GM18861 (cell line): ENCODE measurements at regions not wholly inside any gene's neighbourhood (a gene's known extent, or its start where the extent isn't known, plus 50 kb on each side); places are given as distances from the start of the nearest gene placed in this dataset.
"Not testable (repeated sequence)": the region's sequence is repeated elsewhere in the genome, so short reads cannot be mapped to it uniquely, and the experiment has no call there.

ENCODE experiments used
- ATAC-seq: cut with Tn5 transposase; IDR thresholded peaks from one replicate; pipeline ENCODE4 v1.9.1; 2021; ENCODE audit not compliant: unreplicated experiment

DNA sequence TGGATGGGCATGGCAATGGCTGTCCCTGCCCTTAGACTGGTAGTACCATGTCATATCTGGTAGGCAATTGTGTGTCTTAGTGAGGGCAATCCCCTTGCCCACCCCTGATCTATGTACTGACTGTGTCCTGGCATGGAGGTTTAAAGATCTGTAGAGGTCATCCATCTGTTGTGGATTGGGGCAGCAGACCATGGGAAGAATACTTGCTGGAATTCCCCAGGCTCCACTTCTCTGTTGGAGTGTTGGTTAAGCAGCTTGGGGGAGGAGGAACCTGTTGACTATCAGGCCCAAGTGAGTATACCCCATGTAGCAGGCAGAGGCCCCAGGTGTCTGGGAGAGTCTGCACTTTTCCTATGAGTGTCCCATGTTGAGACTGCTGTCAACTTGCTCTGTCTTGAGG is 246.7 kb upstream of the DIPK2B start:
- ATAC-seq: no peak

DNA sequence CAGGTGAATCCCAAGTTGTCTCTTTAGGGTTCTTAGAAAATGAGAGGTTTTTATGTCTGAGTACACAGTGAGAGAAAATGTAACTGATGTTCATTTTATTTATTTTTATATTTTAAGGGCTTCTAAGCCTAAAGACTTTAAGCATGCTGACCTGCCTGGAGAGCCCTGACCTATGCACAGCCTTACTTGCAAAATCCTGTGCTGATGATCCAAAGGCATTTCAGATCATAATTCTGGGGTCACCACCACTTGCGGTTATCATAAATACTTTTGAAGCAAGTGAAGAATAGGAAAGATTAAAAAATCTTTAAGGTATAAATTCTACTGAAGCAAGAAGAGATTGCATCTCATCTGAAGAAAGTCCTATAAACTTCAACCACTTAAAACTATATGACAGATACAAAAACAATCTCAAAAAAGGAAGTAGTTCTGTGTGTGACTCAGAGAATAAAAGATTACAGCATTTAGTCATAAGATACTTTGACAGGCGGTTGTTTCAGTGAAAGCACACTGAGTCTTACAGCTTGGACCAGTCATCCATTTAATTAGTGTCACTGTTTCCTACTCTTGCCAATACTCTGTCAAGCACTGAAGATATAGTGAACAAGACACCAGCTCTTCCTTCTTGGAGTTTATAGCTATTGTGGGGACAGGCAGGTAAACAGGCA is 245.2 kb upstream of the DIPK2B start:
- ATAC-seq: no peak

DNA sequence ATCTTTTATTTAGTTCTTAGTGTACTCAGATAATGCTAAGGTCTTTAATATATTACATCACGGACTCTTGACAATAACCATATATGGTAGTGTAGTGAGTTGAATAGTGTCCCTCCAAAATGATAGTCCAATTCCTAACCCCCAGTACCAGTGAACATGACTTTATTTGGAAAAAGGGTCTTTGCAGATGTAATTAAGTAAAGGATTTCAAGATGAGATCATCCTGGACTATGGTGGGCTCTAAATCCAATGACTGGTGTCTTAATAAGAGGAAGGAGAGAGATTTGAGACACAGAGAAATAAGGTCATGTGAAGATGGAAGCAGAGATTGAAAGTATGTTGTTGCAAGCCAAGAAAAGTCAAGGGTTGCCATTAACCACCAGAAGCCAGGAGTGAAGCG is 236.5 kb upstream of the DIPK2B start:
- no peak for ATAC-seq

DNA sequence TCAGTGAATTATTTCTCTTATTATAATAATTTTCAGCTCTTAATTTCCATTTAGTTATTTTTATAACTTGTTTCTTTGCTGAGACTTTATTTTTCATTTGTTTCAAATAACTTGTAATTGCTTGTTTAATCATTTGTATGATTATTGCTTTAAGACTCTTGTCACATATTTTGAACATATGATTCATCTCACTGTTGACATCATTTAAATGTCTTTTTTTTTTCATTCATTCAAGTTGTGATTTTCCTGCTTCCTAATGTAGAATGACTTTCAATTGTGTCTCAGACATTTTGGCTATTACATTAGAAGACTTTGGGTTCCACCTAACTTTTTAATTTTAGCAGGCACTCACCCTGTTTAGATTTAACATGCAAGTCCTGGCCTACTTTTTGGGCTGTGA is 234.8 kb upstream of the DIPK2B start:
- no peak for ATAC-seq

DNA sequence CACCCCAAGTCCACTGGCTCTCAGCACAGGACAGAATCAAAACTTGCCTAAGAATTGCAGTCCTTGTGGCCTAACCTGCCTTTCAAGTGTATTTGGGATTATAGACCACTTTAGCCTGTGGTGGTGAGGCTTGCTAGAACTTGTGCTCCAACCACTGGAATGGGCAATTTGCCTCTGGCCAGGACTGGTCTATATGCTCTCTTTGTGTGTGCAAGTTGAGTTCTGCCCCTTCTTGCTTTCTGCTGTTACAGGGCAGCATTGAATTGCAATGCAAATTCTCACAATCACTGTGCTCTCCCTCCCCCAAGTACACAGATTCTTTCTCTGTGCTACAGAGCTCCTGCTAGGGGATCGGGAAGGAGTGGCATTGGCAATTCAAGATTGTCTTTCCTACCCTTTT is 233.6 kb upstream of the DIPK2B start:
- no peak for ATAC-seq

DNA sequence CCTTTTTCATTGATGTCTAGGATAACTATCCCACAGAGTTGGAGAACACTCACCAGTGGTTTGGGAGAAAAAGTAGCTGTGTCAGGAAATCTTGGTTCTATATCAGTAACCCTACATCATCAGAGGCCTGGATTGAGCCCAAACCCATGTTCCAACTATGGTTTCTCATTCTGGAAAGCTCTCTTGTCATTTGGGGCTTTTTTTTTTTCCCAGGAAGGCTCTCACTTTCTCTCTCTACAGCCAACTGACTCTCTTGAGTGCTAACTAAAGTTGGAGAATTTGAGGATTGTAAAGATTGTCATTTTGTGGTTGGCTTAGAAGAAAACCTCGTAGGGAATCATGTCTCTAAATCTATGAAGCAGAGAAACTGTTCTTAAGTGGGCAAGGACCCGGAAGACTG is 228.2 kb upstream of the DIPK2B start:
- no peak for ATAC-seq

DNA sequence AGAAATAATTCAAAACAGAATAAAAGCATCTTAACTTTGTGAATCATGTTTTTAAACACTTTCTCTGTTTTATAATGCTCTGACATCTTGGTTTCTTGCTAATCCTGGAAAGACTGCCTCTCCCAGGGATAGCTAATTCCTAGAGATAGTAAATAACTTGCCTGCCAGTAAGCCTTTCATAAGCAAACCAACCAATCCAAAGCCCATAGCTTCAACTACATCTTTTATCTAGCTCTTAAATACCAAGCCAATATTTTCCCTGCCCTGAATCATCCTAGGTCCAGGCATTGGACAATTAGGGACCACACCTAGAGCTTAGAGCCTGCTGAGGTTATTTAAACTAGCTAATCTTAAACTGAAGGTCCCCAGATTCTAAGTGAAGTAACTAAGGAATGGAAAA is 223.7 kb upstream of the DIPK2B start:
- no peak for ATAC-seq

DNA sequence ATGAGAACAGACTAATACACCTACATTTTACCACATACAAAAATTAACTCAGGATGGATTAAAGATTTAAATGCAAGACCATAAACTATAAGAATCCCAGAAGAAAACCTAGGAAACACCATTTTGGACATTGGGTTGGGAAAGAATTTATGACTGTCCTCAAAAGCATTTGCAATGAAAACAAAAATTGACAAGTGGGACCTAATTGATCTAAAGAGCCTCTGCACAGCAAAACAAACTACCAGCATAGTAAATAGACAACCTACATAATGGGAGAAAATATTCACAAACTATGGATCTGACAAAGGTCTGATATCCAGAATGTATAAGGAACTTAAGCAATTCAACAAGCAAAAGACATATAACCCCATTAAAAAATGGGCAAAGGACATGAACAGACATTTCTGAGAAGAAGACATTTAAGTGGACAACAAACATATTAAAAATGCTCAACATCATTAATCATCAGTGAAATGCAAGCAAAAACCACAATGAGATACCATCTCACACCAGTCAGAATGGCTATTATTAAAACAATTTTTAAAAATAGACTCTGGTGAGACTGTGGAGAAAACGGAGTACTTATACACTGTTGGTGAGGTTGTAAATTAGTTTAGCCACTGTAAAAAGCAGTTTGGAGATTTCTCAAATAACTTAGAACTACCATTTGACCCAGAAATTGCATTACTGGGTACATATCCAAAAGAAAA is 221.7 kb upstream of the DIPK2B start:
- no peak for ATAC-seq

DNA sequence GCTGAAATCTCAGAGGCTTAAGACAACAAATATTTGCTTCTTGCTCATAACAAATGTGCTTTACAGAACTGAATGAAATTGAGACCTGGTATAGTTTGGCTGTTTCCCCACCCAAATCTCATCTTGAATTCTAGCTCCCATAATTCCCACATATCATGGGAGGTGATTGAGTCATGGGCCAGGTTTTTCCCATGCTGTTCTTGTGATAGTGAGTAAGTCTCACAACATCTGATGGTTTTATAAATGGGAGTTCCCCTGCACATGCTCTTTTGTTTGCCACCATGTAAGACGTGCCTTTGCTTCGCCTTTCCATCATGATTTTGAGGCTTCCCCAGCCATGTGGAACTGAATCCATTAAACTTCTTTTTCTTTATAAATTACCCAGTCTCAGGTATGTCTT is 221.1 kb upstream of the DIPK2B start:
- no peak for ATAC-seq

DNA sequence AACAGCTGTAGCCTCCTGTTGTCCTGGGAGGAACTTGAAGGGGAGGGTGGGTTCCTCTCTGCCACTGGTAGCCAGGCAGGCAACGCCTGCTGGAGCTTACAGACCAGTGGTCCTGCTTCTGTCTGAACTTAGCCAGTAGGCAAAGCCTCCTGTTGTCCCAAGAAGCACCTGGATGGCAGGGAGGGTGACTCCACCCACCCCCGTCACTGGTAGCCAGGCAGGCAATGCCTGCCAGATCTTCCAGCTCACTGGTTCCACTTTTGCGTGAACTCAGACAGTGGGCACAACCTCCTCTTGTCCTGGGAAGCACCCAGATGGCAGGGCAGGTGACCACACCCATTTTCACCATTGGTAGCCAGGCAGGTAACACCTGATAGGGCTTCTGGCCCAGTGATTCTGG is 203.5 kb upstream of the DIPK2B start:
- ATAC-seq: no peak

DNA sequence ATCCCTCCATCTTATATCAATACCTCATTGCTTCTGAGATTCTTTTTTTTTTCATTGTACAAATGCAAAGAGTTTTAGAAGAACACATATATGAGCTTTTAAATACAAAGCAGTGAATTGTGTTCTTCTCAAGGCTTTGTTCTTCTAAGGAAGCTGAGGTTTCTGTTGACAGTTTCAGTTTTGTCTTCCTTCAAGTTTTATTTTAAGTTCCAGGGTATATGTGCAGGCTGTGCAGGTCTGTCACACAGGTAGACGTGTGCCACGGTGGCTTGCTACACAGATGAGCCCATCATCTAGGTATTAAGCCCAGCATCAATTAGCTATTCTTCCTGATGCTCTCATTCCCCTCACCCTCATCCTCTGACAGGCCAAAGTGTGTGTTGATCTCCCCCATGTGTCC is 201.2 kb upstream of the DIPK2B start:
- ATAC-seq: no peak

DNA sequence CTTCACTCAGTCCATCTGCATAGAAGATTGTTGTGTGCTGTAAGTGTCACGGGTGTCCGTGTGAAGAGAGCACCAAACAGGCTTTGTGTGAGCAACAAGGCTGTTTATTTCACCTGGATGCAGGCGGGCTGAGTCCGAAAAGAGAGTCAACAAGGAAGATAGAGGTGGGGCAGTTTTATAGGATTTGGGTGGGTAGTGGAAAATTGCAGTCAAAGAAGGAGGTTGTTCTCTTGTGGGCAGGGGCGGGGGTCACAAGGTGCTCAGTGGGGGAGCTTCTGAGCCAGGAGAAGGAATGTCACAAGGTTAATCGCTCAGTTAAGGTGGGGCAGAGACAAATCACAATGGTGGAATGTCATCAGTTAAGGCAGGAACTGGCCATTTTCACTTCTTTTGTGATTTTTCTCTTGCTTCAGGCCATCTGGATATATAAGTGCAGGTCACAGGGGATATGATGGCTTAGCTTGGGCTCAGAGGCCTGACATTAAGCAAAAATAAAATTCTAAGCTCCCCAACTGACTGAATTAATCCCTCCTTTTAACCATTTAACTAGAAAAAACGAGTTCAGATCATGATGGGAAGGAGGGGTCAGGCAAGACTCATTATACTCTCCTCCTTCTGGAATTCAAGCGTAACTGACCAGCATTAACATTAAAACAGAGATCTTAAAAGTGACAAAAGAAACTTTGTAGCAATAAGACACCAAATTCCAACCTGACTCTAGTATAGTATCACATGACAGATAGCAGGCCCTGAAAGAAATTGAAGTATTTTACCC is 200.5 kb upstream of the DIPK2B start:
- not testable (repeated sequence) for ATAC-seq

DNA sequence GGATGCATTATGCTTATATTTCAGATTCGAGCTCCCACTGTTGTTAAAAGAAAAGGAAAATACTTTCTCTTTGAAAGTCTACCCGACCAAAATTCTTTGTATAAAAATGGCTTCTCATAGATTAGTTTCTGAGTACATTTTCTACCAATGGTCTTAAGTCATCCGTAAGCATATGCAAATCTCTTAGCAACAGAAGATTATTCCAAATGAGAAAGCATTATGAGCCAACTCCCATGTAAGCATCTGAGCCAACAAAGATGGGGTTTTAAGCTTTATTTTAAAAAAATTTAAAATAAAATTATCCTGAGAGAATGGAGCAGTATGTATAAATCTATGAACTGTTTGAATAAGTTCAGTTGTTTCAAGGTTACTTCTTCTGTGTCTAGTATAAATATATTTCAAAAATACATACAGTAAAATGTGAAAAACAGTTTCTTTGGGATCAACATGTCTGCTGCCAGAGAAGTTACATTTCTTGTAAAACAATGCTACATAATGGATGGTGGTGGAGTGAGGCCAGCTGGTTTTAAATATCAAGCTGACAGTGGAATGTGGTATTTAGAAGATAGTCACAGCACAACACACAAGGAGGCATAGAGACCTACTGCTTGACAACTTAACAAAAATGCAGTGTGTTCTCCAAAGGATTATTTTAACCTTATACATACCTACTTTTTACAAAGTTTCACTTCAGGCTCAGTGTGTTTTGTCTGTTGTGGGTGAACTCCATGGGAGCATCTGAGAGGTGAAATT is 199.5 kb upstream of the DIPK2B start:
- no peak for ATAC-seq

DNA sequence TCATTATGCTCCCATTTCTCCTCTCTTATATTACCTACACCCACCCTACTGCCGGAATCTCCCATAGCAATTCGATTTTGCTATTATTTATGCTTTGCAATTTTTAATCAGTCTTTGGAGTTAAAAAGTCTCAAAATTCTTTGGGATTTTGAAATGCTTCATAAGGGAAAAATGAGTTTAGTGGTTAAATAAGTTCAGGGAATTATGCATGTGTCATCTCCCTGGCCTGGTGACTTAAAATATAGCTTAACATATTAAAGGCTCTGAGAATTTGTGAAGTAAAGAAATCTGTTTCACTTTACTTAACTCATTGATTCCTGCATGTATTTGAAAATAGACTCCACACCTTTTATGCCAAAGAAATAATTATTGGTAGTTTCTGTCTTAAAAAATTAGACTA is 185.1 kb upstream of the DIPK2B start:
- ATAC-seq: no peak

DNA sequence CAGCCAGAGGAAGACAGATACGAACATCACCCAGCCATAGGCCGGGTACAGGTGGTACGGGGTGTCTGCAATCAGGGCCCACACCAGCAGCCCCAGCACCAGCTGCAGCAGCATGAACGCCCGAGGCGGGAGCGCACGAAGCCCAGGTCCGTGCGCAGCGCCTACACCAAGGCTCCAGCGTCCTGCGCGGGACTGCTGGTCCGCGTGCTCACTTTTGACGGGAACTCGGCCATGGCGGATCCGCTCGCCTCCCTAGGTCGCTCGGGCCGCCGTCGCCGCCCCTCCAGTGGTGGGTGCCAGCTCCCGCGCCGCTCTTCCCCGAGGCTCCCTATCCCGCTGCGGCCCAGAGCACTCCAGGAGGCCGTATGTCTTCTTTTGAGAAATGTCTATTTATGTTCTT is 181.2 kb upstream of the DIPK2B start:
- ATAC-seq: no peak

DNA sequence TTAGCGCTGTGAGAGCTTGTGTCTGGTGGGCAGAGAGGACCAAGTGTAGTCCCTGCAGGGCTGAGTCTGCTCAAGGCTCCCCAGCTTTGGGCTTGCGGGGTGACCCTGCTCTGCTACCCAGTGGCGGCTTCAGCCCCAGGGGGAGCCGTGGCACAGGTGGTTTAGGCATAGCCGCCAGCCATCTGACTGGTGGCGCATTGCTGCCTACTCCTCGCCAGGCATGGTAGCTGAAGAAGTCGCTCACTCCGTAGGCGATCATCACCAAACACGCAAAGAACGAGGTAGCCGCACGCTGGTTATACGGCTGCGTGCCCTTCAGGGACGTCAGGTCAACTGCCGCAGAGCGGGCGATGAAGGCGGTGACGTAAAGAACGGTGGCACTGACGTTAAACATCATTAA is 180.7 kb upstream of the DIPK2B start:
- no peak for ATAC-seq

DNA sequence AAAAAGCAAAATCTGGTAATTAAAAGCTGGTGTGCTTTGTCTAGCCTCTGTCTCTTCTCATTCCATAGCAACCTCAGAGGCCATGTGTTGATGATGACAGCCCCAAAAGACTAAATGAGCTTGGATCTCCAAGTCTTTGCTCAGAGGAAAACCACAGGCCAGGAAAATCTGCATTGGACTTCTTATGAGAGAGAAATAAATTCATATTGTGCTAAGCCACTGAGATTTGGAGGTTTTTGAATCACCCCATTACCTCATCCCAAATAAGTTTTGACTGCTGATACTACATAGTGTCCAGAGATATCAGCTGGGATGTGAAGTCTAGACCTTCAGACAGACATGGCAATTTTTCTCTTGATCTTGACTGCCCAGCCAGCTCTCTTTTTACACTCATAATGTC is 178.6 kb upstream of the DIPK2B start:
- ATAC-seq: no peak

DNA sequence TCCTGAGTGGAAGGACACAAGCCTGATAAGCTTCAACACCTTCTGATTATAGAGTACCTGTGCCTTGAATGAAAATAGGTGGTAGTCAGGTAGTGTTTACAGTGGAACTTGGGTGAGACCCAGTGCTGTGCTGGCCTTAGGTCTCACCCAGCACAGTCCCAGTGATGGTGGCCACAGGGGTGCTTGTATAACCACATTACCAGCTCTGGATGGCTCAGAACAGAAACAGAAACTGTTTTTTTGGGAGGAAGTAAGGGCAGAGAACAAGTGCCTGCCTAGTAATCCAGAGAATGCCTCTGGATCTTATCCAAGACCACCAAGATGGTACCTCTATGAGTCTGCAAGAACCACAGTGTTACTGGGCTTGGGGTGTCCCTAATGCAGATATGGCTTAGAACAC is 171.5 kb upstream of the DIPK2B start:
- no peak for ATAC-seq

DNA sequence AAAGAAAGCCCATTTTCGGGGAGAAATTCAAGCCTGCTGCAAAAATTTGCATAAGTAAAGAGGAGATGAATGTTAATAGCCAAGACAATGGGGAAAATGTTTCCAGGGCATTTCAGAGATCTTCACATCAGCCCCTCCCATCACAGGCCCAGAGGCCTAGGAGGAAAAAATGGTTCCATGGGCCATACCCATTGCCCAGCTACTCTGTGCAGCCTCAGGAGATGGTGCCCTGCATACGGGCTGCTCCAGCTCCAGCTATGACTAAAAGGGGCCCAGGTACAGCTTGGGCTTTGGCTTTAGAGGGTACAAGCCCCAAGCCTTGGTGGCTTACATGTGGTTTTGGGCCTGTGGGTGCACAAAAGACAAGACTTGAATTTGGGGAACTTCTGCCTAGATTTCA is 168.0 kb upstream of the DIPK2B start:
- ATAC-seq: no peak

DNA sequence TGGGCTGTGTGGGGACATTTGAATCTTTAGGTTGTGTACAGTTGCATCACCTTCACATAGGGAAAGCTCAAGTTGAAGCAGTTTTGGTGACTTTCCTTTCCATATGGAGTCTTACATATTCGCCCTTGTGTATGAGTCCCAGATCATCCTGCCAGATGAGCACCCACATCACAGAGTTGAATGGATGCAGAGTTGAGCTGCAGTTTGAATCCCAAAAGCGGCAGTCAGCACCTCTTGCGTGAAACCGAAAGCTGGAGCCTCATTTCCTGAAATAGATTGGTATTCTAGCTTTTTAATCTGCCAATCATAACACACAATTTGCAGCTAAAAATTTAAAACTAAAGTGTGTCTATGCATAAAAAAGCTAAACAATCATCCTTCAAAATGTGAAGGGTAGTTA is 162.9 kb upstream of the DIPK2B start:
- no peak for ATAC-seq

DNA sequence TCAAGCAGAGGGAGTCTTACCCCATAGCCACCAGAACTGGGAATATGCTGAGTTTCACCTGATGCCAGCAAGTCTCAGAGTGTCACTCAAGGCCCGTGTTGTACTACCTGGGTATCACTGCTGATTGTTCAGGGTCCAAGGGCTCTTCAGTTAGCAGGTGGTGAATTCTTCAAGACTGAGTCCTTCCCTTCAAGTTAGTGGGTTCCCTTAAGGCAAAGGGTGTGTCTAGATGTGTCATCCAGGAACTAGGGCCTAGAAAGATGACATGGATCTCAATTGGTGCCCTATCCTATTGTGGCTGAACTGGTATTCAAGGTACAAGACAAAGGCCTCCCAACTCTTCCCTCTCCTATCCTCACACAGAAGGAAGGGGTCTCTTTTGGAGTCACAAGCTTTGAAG is 159.9 kb upstream of the DIPK2B start:
- no peak for ATAC-seq

DNA sequence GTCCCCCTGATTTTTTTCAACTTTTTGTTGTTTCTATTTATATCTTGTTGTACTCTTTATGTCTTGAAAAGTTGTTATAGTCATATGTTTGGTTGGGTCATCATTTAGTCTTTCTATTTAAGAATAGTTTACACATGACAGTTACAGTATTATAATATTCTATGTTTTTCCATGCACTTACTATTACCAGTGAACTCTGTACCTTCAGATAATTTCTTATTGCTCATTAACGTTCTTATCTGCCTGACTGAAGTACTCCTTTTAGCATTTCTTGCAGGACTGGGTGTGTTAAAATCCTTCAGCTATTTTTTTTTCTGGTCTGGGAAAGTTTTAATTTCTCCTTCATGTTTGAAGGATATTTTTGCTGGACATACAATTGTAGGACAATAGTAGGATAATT is 157.7 kb upstream of the DIPK2B start:
- ATAC-seq: no peak
